NCI-H146 treated with DMSO at 0.1 percent for 48 hours (cell line): ENCODE measurements at regions not wholly inside any gene's neighbourhood (a gene's known extent, or its start where the extent isn't known, plus 50 kb on each side); places are given as distances from the start of the nearest gene placed in this dataset.

Experiments
- DNase-seq: peaks from one replicate; lab custom pipeline; 2025; ENCODE audit not compliant: unreplicated experiment; lab: John Stamatoyannopoulos, UW

- no peak for DNase-seq
Measured at GRCh38 chr5:124444147-124444775, 302.2 kb downstream of the ZNF608 start.

- DNase-seq = no peak
Measured at GRCh38 chr5:124440471-124440870, 306.0 kb downstream of the ZNF608 start.

GRCh38 chr5:124439609-124440008 is 306.8 kb downstream of the ZNF608 start:
- no peak for DNase-seq

DNA sequence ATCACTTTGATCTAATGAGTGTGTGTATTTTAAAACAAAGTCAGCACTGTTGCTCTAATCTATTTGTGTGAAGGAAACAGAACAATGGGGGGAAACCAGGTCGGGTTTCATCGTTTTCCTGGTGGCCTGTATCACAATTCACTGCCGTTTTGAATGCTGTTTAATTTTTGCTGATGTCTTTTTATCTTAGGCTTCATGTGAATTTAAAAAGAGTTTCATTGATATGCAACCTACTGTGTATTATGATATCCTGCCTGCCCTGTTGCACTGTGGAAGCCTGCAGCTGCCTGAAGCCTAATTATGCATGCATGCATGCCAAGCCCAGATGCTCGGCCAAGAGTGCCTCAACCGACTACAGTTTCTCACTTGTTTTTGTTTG is 307.5 kb downstream of the ZNF608 start:
- peak; percentile 26 for DNase-seq

DNA sequence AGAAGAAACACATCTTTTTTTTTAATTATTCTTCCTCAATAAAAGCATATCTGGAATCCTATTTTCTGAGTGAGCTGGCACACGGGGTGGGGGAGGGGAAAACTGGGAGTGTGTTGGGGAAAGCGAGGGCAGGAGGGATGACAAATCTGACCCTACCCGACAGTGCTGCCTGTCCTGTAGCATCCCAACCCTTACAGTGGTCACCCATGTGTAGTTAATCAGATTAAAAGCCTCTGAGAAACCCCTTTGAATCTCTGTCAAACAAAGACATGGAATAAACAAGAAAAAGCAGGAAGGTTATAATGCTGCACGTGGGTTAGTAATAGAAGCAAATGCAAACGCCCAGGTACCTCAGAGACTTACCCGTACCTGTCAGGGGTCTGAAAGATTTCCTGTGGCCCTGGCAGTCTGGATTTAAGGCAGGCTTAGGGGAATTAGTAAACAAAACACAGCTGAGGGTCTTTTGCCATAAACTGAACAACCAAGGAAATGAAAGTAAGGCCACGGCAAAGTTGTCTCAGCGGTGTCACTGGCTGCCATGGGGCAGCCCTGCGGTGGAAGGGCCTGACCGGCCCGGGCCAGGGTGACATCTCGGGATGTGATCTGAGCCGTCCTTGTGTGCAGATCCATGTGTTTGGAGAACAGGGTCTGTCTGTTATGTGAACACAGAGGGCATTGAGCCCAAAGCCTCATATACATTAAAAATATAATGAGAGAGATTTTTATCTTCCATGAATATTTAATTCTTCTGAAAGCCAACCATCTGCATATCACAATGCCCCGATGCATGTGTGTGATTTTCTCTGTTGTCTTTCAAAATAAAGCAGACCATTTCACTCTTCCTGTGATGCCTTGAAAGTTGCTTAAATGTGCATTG is 308.2 kb downstream of the ZNF608 start:
- no peak for DNase-seq

DNA sequence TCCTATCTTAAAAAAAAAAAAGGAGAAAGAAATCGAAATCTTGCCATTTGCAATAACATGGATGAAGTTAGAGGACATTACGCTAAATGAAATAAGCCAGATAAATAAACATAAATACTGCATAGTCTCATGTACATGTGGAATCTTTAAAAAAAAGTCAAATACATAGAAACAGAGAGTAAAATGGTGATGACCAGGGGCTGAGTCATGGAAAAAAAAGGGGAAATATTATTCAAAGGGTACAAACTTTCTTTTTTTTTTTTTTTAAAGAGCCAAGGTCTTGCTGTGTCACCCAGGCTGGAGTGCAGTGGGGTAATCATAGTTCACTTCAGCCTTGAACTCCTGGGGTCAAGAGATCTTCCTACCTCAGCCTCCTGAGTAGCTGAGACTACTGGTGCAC is 310.1 kb downstream of the ZNF608 start:
- DNase-seq = no peak

DNA sequence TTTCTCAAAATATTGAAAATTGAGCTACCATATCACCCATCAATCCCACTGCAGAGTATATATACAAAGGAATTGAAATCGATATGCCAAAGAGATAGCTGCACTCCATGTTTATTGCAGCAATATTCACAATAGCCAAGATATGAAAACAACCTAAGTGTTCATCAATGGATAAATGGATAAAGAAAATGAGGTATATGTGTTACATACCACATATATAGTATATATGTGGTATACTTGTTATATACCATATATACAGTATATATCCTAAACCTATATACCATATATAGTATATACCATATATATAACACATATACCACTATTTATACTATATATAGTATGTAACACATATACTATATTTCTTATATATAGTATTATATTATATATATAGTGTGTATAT is 313.3 kb downstream of the ZNF608 start:
- DNase-seq = no peak

DNA sequence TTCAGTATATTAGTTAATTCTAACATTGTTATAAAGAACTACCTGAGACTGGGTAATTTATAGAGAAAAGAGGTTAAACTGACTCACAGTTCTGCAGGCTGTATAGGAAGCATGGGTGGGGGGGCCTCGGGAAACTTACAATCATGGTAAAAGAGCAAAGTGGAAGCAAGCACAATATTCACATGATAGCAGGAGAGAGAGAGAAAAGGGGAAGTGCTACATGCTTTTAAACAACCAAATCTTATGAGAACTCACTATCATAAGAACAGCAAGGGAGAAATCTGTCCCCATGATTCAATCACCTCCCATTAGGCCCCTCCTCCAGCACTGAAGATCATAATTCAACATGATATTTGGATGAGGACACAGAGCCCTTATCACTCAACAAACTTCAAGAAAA is 324.9 kb downstream of the ZNF608 start:
- DNase-seq = no peak

DNA sequence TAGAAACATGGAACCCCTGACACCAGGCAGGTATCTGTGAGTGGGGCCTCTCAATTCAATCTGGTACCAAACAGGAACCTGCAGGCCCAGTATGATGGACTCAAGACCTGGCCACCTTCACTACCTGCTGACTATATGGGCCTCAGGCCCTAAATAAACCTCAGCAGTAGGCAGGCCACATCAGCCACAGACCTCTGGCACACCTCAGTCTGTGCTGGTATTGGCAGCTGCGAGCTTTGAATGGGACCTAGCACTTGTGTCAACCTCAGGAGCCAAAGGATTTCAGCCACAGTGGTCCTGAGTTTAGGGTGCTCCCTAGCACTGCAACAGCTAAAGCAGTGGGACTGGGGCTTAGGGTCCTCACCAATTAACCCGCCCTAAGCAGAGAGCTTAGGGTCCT is 325.5 kb downstream of the ZNF608 start:
- DNase-seq = no peak

DNA sequence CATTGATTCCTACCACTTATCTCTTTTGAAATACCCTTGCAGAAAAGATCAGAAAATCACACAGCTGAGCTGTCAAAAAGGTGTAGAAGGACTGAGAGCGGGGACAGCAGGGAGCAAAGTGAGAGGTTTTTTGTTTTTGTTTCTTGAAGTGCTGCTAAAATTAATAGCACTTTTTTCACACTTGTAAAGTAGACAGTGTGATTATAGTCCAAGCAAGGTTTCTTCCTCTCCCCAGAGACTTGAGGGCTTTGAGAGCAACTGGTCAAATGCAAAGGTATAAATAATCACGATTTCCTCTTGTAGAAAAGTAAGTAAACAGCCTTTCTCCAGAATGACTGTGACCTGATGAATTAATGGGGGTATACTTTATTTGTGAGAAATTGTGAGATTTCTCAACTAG is 326.9 kb downstream of the ZNF608 start:
- DNase-seq = no peak

DNA sequence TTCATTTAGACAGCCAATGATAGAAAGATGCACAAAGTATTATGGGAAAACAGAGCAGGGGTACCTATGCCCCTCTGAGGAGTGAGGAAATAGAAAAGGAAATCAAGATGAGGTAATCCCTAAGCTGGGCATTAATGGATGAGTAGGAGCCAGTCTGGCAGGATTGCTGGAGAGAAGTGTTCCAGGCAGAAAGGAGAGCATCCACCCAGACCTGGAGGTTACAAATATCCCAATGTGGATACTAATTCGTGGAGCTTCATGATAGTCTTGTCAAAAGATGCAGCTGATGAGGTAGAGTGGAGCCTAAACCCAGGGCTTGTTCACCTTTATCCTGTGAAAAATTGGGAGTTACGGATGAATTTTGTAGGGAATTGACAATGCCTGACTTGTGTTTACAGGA is 328.0 kb downstream of the ZNF608 start:
- DNase-seq = no peak

- no peak for DNase-seq
Measured at GRCh38 chr5:124417196-124417595, 329.2 kb downstream of the ZNF608 start.

DNA sequence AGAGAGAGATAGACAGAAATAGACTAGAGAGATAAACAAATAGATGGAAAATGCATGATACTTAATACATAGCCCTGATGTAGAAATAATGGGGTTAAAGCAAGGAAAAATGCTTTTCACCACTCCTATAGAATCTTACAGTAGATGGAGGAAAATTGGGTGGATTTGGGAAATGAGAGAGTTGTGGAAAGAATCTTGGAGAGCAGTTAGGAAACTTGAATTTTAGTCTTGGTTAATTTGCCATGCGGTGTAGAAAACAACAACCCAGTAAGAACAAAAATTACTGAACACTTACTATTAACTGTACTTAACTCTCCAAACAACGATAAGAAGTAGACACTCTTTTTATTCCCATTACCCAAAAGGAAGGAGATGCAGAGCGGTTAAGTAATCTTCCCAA is 329.8 kb downstream of the ZNF608 start:
- DNase-seq = no peak

DNA sequence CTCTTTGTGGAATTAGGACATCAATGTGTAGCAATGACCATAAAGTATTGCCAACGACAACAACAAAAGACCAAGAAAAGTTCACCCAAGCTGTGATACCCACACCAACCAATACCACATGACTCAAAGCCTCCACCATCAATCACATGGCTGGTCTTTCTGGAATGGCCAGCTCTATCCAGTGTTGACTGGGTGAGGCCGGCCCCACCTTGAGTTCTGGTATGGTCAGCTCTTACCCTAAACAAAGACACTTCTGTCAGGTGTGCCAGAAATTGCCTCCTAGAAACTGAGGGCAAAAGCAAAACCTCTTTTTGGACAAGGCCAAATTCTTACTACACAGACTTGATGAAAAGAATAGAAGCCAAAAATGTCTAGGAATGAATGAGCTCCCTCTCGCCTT is 331.5 kb downstream of the ZNF608 start:
- no peak for DNase-seq

- peak; percentile 12 for DNase-seq
Measured at GRCh38 chr5:124410539-124411488, 335.6 kb downstream of the ZNF608 start.

- no peak for DNase-seq
Measured at GRCh38 chr5:124408738-124409453, 337.5 kb downstream of the ZNF608 start.

- DNase-seq = peak; percentile 62
Measured at GRCh38 chr5:124404796-124405195, 341.6 kb downstream of the ZNF608 start.

GRCh38 chr5:124403281-124403680 is 343.2 kb downstream of the ZNF608 start:
- DNase-seq = peak; percentile 78

GRCh38 chr5:124402144-124402581 is 344.3 kb downstream of the ZNF608 start:
- no peak for DNase-seq

GRCh38 chr5:124401476-124402143 is 344.8 kb downstream of the ZNF608 start:
- peak; percentile 59 for DNase-seq
